ENCODE measurements at regions not wholly inside any gene's neighbourhood (a gene's known extent, or its start where the extent isn't known, plus 50 kb on each side); places are given as distances from the start of the nearest gene placed in this dataset.
"Not testable (repeated sequence)": the region's sequence is repeated elsewhere in the genome, so short reads cannot be mapped to it uniquely, and the experiment has no call there.

GRCh38 chr7:119086026-119086425, 861.5 kb downstream of the ANKRD7 start:
- DNase-seq (no peak), ATAC-seq (ENCODE audit: insufficient read depth, low read depth) (no peak)
- no peak overlapping the region for H3K4me3 ChIP-seq (ENCODE audit: low read depth in 1 of 2, low read length in 2 of 2)
- H3K27ac ChIP-seq (ENCODE audit: low read length), result no peak overlapping the region
- H4K20me1 ChIP-seq (ENCODE audit: insufficient read depth, low read length), result no peaks in the 10 kb centered on the region
- no peaks in the 10 kb centered on the region for H3K79me2 ChIP-seq (ENCODE audit: insufficient read depth, low read length)
- H3K27me3 ChIP-seq (ENCODE audit: insufficient read depth, low read length, poor library complexity), result no peaks in the 10 kb centered on the region
- no peak overlapping the region for H3K9ac ChIP-seq (ENCODE audit: low read depth, low read length)
- H3K9me3 ChIP-seq (ENCODE audit: insufficient read depth, low read length, severe bottlenecking), result no peaks in the 10 kb centered on the region
- no peak overlapping the region for H3K4me2 ChIP-seq (ENCODE audit: insufficient read depth, low read length)
- H2AFZ ChIP-seq (ENCODE audit: low read depth, low read length), result no peak overlapping the region
- no peak for TF ChIP-seq CTCF (IDR thresholded peaks at IDR 0.05; ENCODE audit: borderline replicate concordance, extremely low read depth, low read length, poor library complexity, severe bottlenecking)
- no peak for TF ChIP-seq EZH2 (IDR thresholded peaks at IDR 0.05; ENCODE audit: borderline replicate concordance, low read depth, low read length, severe bottlenecking)
- H3K36me3 ChIP-seq (ENCODE audit: insufficient read depth, low read length), result no peaks in the 10 kb centered on the region
- no peaks in the 10 kb centered on the region for H3K4me1 ChIP-seq (ENCODE audit: insufficient read depth, low read length)

GRCh38 chr7:119090851-119091250, 866.3 kb downstream of the ANKRD7 start:
- H3K27me3 ChIP-seq (ENCODE audit: insufficient read depth, low read length, poor library complexity), result no peaks in the 10 kb centered on the region
- no peaks in the 10 kb centered on the region for H3K4me1 ChIP-seq (ENCODE audit: insufficient read depth, low read length)
- no peak overlapping the region for H3K9ac ChIP-seq (ENCODE audit: low read depth, low read length)
- no peaks in the 10 kb centered on the region for H3K9me3 ChIP-seq (ENCODE audit: insufficient read depth, low read length, severe bottlenecking)
- H3K79me2 ChIP-seq (ENCODE audit: insufficient read depth, low read length), result no peaks in the 10 kb centered on the region
- no peak overlapping the region for H3K27ac ChIP-seq (ENCODE audit: low read length)
- no peak overlapping the region for H2AFZ ChIP-seq (ENCODE audit: low read depth, low read length)
- no peak overlapping the region for H3K4me3 ChIP-seq (ENCODE audit: low read depth in 1 of 2, low read length in 2 of 2)
- no peak for TF ChIP-seq EZH2 (IDR thresholded peaks at IDR 0.05; ENCODE audit: borderline replicate concordance, low read depth, low read length, severe bottlenecking)
- no peak for TF ChIP-seq CTCF (IDR thresholded peaks at IDR 0.05; ENCODE audit: borderline replicate concordance, extremely low read depth, low read length, poor library complexity, severe bottlenecking)
- ATAC-seq (ENCODE audit: insufficient read depth, low read depth) (no peak), DNase-seq (no peak)
- no peaks in the 10 kb centered on the region for H3K36me3 ChIP-seq (ENCODE audit: insufficient read depth, low read length)
- H3K4me2 ChIP-seq (ENCODE audit: insufficient read depth, low read length), result no peak overlapping the region
- H4K20me1 ChIP-seq (ENCODE audit: insufficient read depth, low read length), result no peaks in the 10 kb centered on the region

- Histone ChIP-seq H3K4me2 (ENCODE audit: insufficient read depth, low read length) (no peak overlapping the region), H3K4me1 (ENCODE audit: insufficient read depth, low read length) (no peaks in the 10 kb centered on the region), H4K20me1 (ENCODE audit: insufficient read depth, low read length) (no peaks in the 10 kb centered on the region), H3K36me3 (ENCODE audit: insufficient read depth, low read length) (no peaks in the 10 kb centered on the region), H2AFZ (ENCODE audit: low read depth, low read length) (no peak overlapping the region), H3K27ac (ENCODE audit: low read length) (no peak overlapping the region), H3K9ac (ENCODE audit: low read depth, low read length) (no peak overlapping the region), H3K9me3 (ENCODE audit: insufficient read depth, low read length, severe bottlenecking) (no peaks in the 10 kb centered on the region), H3K4me3 (ENCODE audit: low read depth in 1 of 2, low read length in 2 of 2) (no peak overlapping the region), H3K79me2 (ENCODE audit: insufficient read depth, low read length) (no peaks in the 10 kb centered on the region), H3K27me3 (ENCODE audit: insufficient read depth, low read length, poor library complexity) (no peaks in the 10 kb centered on the region)
- ATAC-seq (ENCODE audit: insufficient read depth, low read depth) (no peak), DNase-seq (no peak)
- TF ChIP-seq EZH2 (IDR thresholded peaks at IDR 0.05; ENCODE audit: borderline replicate concordance, low read depth, low read length, severe bottlenecking) (no peak), CTCF (IDR thresholded peaks at IDR 0.05; ENCODE audit: borderline replicate concordance, extremely low read depth, low read length, poor library complexity, severe bottlenecking) (no peak)
Observed at GRCh38 chr7:119096683-119097082, 872.2 kb downstream of the ANKRD7 start.

GRCh38 chr7:119100611-119101258, 876.2 kb downstream of the ANKRD7 start:
- not testable (repeated sequence) for DNase-seq; H3K4me2 ChIP-seq (ENCODE audit: insufficient read depth, low read length); H3K79me2 ChIP-seq (ENCODE audit: insufficient read depth, low read length); ATAC-seq (ENCODE audit: insufficient read depth, low read depth); H3K4me1 ChIP-seq (ENCODE audit: insufficient read depth, low read length); H3K27ac ChIP-seq (ENCODE audit: low read length); H3K4me3 ChIP-seq (ENCODE audit: low read depth in 1 of 2, low read length in 2 of 2); H3K9me3 ChIP-seq (ENCODE audit: insufficient read depth, low read length, severe bottlenecking); H4K20me1 ChIP-seq (ENCODE audit: insufficient read depth, low read length); H3K36me3 ChIP-seq (ENCODE audit: insufficient read depth, low read length); H3K27me3 ChIP-seq (ENCODE audit: insufficient read depth, low read length, poor library complexity); H2AFZ ChIP-seq (ENCODE audit: low read depth, low read length); H3K9ac ChIP-seq (ENCODE audit: low read depth, low read length)

All from DND-41 (cell line).